AML-193 (cell line): ENCODE measurements at regions not wholly inside any gene's neighbourhood (a gene's known extent, or its start where the extent isn't known, plus 50 kb on each side); places are given as distances from the start of the nearest gene placed in this dataset.

ENCODE experiments used
- DNase-seq, 2 experiments: peaks; one replicate each; lab custom pipeline; 2025; lab: John Stamatoyannopoulos, UW

GRCh38 chr2:204321910-204322751, 223.1 kb upstream of the PARD3B start:
- no peak for DNase-seq

GRCh38 chr2:204325468-204325867, 219.8 kb upstream of the PARD3B start:
- DNase-seq, result peak; percentile 41 to 58

GRCh38 chr2:204328373-204328772, 216.9 kb upstream of the PARD3B start:
- no peak for DNase-seq

GRCh38 chr2:204329016-204329415, 216.3 kb upstream of the PARD3B start:
- no peak for DNase-seq

- no peak for DNase-seq
These were observed 215.7 kb upstream of the PARD3B start for GRCh38 chr2:204329532-204329931.

GRCh38 chr2:204331180-204331579, 214.1 kb upstream of the PARD3B start:
- no peak for DNase-seq

GRCh38 chr2:204331988-204332387, 213.3 kb upstream of the PARD3B start:
- no peak for DNase-seq

GRCh38 chr2:204332706-204333105, 212.6 kb upstream of the PARD3B start:
- DNase-seq, result no peak

- no peak for DNase-seq
These were observed 211.4 kb upstream of the PARD3B start for GRCh38 chr2:204333861-204334260.

GRCh38 chr2:204335451-204336058, 209.7 kb upstream of the PARD3B start:
- DNase-seq, result no peak

GRCh38 chr2:204336153-204336744, 209.0 kb upstream of the PARD3B start:
- no peak for DNase-seq

GRCh38 chr2:204337638-204338037, 207.6 kb upstream of the PARD3B start:
- no peak for DNase-seq

- no peak for DNase-seq
These were observed 206.0 kb upstream of the PARD3B start for GRCh38 chr2:204339212-204339715.

- no peak for DNase-seq
These were observed 204.8 kb upstream of the PARD3B start for GRCh38 chr2:204340511-204340910.

- DNase-seq, result no peak
These were observed 203.4 kb upstream of the PARD3B start for GRCh38 chr2:204341887-204342276.

- DNase-seq, result no peak
These were observed 201.6 kb upstream of the PARD3B start for GRCh38 chr2:204343685-204344084.

GRCh38 chr2:204344119-204344518, 201.2 kb upstream of the PARD3B start:
- no peak for DNase-seq

GRCh38 chr2:204346906-204347305, 198.4 kb upstream of the PARD3B start:
- no peak for DNase-seq

- DNase-seq, result no peak
These were observed 191.5 kb upstream of the PARD3B start for GRCh38 chr2:204353823-204354222.

- no peak for DNase-seq
These were observed 190.8 kb upstream of the PARD3B start for GRCh38 chr2:204354442-204354856.

GRCh38 chr2:204355688-204356087, 189.6 kb upstream of the PARD3B start:
- DNase-seq, result no peak

- DNase-seq, result no peak
These were observed 189.1 kb upstream of the PARD3B start for GRCh38 chr2:204356151-204356641.

GRCh38 chr2:204357286-204357685, 188.0 kb upstream of the PARD3B start:
- no peak for DNase-seq
